ENCODE measurements at regions not wholly inside any gene's neighbourhood (a gene's known extent, or its start where the extent isn't known, plus 50 kb on each side); places are given as distances from the start of the nearest gene placed in this dataset.
"Not testable (repeated sequence)": the region's sequence is repeated elsewhere in the genome, so short reads cannot be mapped to it uniquely, and the experiment has no call there.

DNA sequence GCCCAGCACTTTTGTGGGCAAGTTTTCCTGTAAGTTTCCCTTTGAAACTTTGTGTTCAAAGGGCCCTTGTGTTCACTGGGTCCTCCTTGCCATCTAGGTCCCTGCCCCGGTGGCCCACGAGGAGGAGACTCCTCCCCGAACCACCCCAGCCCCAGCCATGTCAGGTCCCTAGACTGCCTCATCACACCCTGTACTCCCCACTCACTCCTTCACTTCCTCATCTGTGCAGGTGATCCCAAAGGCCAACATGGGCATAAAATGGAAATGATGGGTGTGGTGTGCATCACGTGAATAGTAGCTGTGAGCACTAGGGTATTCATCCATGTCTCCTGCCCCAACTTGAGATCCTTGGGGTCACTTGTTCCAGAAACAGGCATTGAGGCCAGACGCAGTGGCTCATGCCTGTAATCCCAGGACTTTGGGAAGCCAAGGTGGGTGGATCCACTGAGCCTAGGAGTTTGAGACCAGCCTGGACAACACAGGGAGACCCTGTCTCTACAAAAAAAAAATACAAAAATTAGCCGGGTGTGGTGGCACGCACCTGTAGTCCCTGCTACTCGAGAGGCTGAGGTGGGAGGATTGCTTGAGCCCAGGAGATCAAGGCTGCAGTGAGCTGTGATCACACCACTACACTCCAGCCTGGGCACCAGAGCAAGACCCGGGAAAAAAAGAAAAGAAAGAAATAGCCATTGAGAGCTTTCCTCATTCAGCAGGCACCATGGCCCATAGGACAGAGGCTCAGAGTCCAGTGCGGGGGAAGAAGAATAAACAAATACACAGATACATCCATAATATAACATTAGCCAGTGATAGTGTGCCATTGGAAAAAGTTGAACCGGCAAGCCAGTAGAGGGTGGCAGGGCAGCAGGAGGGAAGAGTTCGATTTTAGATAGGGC is 74.5 kb downstream of the KATNIP start:
- Histone ChIP-seq H3K27me3 (no peaks in the 10 kb centered on the region), H3K36me3 (peaks cover 0 to 27% (median 0%) of the 10 kb centered on the region in 3 donors), H3K4me3 (no peak overlapping the region), H3K27ac (peak overlapping the region in 1 of 4 donors; percentile 17), H3K4me1 (peaks cover 0 to 34% (median 6%) of the 10 kb centered on the region in 4 donors), H3K9me3 (no peaks in the 10 kb centered on the region)
- WGBS, 2 donors = 89% methylated on average over 12 of the region's 12 CpGs
- DNase-seq (ENCODE audit: low spot score in 2 of 2) = no peak
- no peak for TF ChIP-seq POLR2A (IDR thresholded peaks at IDR 0.05)

DNA sequence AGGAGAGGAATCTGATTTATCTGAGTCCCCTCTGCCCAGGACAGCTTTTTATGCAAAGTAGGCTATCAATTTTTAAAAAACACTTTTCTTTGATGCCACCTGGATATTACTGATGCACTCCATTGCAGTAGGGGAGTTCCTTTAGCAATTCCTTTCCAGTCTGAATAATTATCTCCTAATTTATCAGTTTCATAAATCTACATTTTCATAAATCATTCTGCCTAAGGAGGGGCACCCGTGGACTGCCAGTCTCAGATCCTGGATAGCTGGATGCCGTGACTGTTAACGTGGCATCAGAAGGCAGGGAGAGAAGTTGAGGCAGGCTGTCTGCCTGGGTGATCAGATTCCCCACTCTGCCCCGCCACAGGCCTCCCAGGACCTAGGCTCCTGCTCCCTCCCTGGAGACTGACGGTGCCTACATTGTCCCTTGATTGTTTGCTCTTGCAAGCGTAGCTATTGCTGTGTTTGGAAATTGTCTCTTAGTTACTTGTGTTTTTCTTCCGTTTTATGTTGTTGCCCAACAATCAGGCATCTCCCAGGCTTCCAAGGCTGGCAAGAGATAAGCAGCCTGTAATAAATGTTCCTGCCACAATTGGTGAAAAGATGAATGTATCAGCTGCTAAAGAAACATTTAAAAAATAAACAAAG is 75.2 kb downstream of the KATNIP start:
- Histone ChIP-seq H3K36me3 (peaks cover 0 to 28% (median 0%) of the 10 kb centered on the region in 3 donors), H3K27ac (peak overlapping the region in 1 of 4 donors; percentile 17), H3K4me1 (peaks cover 0 to 32% (median 6%) of the 10 kb centered on the region in 4 donors), H3K4me3 (no peak overlapping the region), H3K27me3 (no peaks in the 10 kb centered on the region), H3K9me3 (no peaks in the 10 kb centered on the region)
- TF ChIP-seq EP300 (IDR thresholded peaks at IDR 0.05) (no peak), POLR2A (IDR thresholded peaks at IDR 0.05) (no peak)
- TF ChIP-seq, protein P1, sequence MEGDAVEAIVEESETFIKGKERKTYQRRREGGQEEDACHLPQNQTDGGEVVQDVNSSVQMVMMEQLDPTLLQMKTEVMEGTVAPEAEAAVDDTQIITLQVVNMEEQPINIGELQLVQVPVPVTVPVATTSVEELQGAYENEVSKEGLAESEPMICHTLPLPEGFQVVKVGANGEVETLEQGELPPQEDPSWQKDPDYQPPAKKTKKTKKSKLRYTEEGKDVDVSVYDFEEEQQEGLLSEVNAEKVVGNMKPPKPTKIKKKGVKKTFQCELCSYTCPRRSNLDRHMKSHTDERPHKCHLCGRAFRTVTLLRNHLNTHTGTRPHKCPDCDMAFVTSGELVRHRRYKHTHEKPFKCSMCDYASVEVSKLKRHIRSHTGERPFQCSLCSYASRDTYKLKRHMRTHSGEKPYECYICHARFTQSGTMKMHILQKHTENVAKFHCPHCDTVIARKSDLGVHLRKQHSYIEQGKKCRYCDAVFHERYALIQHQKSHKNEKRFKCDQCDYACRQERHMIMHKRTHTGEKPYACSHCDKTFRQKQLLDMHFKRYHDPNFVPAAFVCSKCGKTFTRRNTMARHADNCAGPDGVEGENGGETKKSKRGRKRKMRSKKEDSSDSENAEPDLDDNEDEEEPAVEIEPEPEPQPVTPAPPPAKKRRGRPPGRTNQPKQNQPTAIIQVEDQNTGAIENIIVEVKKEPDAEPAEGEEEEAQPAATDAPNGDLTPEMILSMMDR (IDR thresholded peaks at IDR 0.05) = no peak
- WGBS, 2 donors = 69 to 79% methylated on average over 7 of the region's 7 CpGs
- DNase-seq (ENCODE audit: low spot score in 2 of 2) = no peak

DNA sequence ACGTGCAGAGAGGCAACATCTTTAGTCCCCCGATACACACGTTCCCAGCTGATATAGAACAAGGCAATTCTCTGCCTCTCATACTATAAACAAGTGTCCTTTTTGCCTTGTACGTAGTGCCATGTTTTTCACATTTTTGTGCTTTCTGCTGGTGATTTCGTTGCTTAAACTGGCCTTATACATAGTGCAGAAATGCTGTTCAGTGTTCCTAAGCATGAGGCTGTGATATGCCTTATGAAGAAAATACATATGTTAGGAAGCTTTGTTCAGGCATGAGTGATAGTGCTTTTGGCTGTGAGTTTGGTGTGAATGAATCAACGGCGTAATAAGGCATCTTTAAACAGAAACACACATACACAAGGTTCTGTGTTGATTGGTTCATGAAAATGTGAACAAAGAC is 77.2 kb downstream of the KATNIP start:
- WGBS, 2 donors = 64 to 73% methylated on average over 7 of the region's 7 CpGs
- TF ChIP-seq, protein P1 (IDR thresholded peaks at IDR 0.05) = no peak
- no peak for TF ChIP-seq EP300 (IDR thresholded peaks at IDR 0.05)
- TF ChIP-seq POLR2A (IDR thresholded peaks at IDR 0.05) = no peak

DNA sequence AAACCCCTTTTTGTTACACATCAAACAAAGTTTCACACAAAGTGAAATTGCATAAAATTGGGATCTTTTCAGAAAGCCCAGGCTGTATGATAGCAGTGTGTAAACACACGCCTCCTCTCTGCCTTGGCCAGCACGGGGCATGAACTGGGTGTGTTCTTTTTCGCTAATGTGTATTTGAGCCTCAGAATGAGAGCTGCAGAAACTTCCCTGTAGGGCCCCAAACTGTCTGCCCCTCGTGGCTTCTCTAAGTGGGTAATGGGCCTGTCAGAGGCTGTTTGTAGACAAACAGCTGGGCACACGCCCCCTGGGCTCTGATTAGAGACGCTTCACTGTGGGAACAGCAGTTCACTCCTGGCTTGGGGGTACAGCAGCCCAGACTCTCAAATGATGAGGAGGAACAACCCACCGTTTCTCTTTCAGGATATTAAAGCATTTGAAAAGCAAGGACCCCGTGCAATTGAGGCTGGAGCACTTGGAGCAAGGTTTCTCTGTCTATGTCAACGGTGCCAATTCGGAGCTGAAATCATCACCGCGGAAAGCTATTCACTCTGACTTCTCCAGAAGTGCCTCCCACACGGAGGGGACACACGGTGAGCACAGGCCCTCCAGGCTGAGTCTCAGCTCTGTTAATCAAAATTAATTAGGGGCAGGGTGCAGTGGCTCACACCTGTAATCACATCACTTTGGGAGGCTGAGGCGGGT is 78.4 kb downstream of the KATNIP start:
- Histone ChIP-seq H3K9me3 (no peaks in the 10 kb centered on the region), H3K27ac (no peak overlapping the region), H3K36me3 (peaks cover 0 to 26% (median 0%) of the 10 kb centered on the region in 3 donors), H3K27me3 (no peaks in the 10 kb centered on the region), H3K4me1 (peaks cover 0 to 32% (median 6%) of the 10 kb centered on the region in 4 donors), H3K4me3 (no peak overlapping the region)
- no peak for DNase-seq (ENCODE audit: low spot score in 2 of 2)
- 49 to 54% methylated on average over 13 to 15 of the region's 15 CpGs for WGBS, 2 donors
- TF ChIP-seq, protein P1 (IDR thresholded peaks at IDR 0.05) = no peak
- TF ChIP-seq POLR2A (IDR thresholded peaks at IDR 0.05) (no peak), EP300 (IDR thresholded peaks at IDR 0.05) (no peak)

More for the DNA sequence above, 77.2 kb downstream of the KATNIP start:
- H3K4me3 ChIP-seq = no peak overlapping the region
- DNase-seq (ENCODE audit: low spot score in 2 of 2) = no peak
- H3K9me3 ChIP-seq = no peaks in the 10 kb centered on the region
- H3K27me3 ChIP-seq = no peaks in the 10 kb centered on the region
- peaks cover 0 to 32% (median 6%) of the 10 kb centered on the region in 4 donors for H3K4me1 ChIP-seq
- no peak overlapping the region for H3K27ac ChIP-seq
- peaks cover 0 to 29% (median 0%) of the 10 kb centered on the region in 3 donors for H3K36me3 ChIP-seq

DNA sequence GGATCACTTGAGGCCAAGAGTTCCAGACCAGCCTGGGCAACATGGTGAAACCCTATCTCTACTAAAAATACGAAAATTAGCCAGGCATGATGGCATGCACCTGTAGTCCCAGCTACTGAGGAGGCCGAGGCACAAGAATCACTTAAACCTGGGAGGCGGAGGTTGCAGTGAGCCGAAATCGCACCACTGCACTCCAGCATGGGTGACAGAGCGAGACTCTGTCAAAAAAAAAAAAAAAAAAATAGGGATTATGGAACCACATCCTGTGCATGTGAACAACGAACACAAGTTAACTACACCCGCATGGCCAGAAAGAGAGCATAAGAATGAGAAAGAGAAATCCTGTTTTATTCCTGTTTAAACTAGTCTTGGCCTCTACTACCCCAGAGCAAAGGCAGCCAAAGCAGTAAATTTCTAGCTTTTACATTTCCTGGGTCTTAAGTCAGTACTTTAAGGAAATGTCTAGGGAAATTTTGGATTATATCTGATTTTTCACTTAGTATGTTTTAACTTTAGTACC is 79.1 kb downstream of the KATNIP start:
- H3K36me3 ChIP-seq = peaks cover 0 to 29% (median 0%) of the 10 kb centered on the region in 3 donors
- not testable (repeated sequence) for DNase-seq (ENCODE audit: low spot score in 2 of 2); H3K27ac ChIP-seq; H3K4me3 ChIP-seq; H3K9me3 ChIP-seq; H3K27me3 ChIP-seq
- H3K4me1 ChIP-seq = peaks cover 0 to 32% (median 6%) of the 10 kb centered on the region in 4 donors
- 89 to 92% methylated on average over 8 of the region's 8 CpGs for WGBS, 2 donors
